Spinal cord (tissue), 9 donors: ENCODE measurements at regions not wholly inside any gene's neighbourhood (a gene's known extent, or its start where the extent isn't known, plus 50 kb on each side); places are given as distances from the start of the nearest gene placed in this dataset.
"Not testable (repeated sequence)": the region's sequence is repeated elsewhere in the genome, so short reads cannot be mapped to it uniquely, and the experiment has no call there.

Experiments used
- DNase-seq, 6 donors: peaks; one replicate each; pipeline versions ENCODE4 v3.0.0 to v3.0.0-alpha.2; 2013 to 2015; ENCODE audit warnings: low spot score in 6 of 6, low read depth in 4 of 6
- H3K27ac ChIP-seq: one replicate; pipeline ENCODE4 v1.5.1; 2013; ENCODE audit warnings: low read depth, low read length, control low read depth
- H3K27me3 ChIP-seq: one replicate; pipeline ENCODE4 v1.6.1; 2013; ENCODE audit warnings: low read length; ENCODE audit not compliant: control insufficient read depth, insufficient read depth
- H3K36me3 ChIP-seq: one replicate; pipeline ENCODE4 v1.6.1; 2013; ENCODE audit warnings: low read length; ENCODE audit not compliant: control insufficient read depth, insufficient read depth
- H3K4me1 ChIP-seq: one replicate; pipeline ENCODE4 v1.6.1; 2013; ENCODE audit warnings: low read length; ENCODE audit not compliant: control insufficient read depth, insufficient read depth
- H3K4me3 ChIP-seq: one replicate; pipeline ENCODE4 v1.5.1; 2013; ENCODE audit warnings: low read depth, low read length, control low read depth
- H3K9me3 ChIP-seq: one replicate; pipeline ENCODE4 v1.6.1; 2013; ENCODE audit warnings: low read length; ENCODE audit not compliant: control insufficient read depth, insufficient read depth
- WGBS: methylation state at CpG from one replicate; pipeline ENCODE4 v1.1.5; 2013; ENCODE audit warnings: missing lambda C conversion rate; ENCODE audit not compliant: insufficient coverage; 5-methylcytosine and 5-hydroxymethylcytosine counted together
- donor health status: healthy.

- Histone ChIP-seq H3K4me1 (peaks cover 22% of the 10 kb centered on the region), H3K36me3 (no peaks in the 10 kb centered on the region), H3K27ac (no peak overlapping the region), H3K27me3 (no peaks in the 10 kb centered on the region), H3K4me3 (no peak overlapping the region), H3K9me3 (no peaks in the 10 kb centered on the region)
- DNase-seq: no peak
- 97% methylated on average over 44 of the region's 46 CpGs for WGBS
Measured at GRCh38 chr9:78441822-78442431, 145.0 kb downstream of the PSAT1 start.

- H3K9me3 ChIP-seq, H3K27ac ChIP-seq, H3K36me3 ChIP-seq, H3K27me3 ChIP-seq, H3K4me3 ChIP-seq, DNase-seq: not testable (repeated sequence)
- H3K4me1 ChIP-seq: peaks cover 22% of the 10 kb centered on the region
- 98% methylated on average over 4 of the region's 7 CpGs for WGBS
Measured at GRCh38 chr9:78442577-78442976, 145.7 kb downstream of the PSAT1 start.

DNA sequence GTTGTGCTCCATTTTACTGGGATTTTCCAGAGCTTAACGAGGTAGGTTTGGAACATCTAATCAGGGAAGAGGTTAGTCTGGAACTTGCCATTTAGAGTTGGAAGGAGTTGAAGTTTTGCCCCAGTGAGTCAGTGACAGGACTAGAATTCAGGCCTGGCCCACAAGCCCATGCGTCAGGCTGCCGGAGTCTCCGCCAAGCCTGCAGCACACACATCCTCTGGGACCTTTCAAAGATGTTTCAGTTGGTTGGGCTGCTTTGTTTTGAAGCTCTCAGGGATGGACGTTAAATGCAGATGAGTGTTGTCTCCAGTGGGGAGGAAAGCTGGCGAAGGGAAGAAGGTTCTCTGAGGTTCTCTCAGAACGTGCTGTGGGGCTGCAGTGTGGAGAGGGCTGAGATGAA is 147.0 kb downstream of the PSAT1 start:
- Histone ChIP-seq H3K9me3 (no peaks in the 10 kb centered on the region), H3K36me3 (no peaks in the 10 kb centered on the region), H3K4me3 (no peak overlapping the region), H3K27ac (no peak overlapping the region), H3K4me1 (peaks cover 19% of the 10 kb centered on the region), H3K27me3 (no peaks in the 10 kb centered on the region)
- DNase-seq: peak in 1 of 6 donors; percentile 9
- 66% methylated on average over 7 of the region's 7 CpGs for WGBS

GRCh38 chr9:78448960-78449673 is 152.2 kb downstream of the PSAT1 start:
- Histone ChIP-seq H3K4me1 (no peaks in the 10 kb centered on the region), H3K9me3 (no peaks in the 10 kb centered on the region), H3K4me3 (no peak overlapping the region), H3K27me3 (no peaks in the 10 kb centered on the region), H3K27ac (no peak overlapping the region), H3K36me3 (no peaks in the 10 kb centered on the region)
- peak in 1 of 6 donors; percentile 76 for DNase-seq
- 83% methylated on average over 4 of the region's 8 CpGs for WGBS

DNA sequence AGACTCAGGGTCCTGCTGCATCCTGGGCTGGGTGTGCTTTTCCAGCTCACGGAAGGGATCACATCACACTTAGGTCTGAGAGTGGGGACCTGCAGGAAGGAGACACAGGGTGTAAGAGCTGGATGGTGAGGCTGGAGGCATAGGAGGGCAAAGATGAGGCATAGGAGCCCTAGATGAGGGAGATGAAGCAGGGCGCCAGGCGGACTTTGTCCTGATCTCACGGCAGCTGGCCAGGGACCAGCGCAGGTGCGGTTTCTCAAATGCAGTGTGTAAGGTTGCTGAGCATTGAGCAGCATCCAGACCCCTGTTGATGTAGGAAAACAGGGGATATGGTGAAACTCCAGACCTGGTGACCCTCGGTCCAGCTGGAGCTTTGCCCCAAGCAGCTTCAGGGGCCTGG is 156.5 kb downstream of the PSAT1 start:
- Histone ChIP-seq H3K4me3 (no peak overlapping the region), H3K9me3 (no peaks in the 10 kb centered on the region), H3K36me3 (no peaks in the 10 kb centered on the region), H3K4me1 (no peaks in the 10 kb centered on the region), H3K27ac (no peak overlapping the region), H3K27me3 (no peaks in the 10 kb centered on the region)
- DNase-seq: no peak
- WGBS: 93% methylated on average over 7 of the region's 7 CpGs

DNA sequence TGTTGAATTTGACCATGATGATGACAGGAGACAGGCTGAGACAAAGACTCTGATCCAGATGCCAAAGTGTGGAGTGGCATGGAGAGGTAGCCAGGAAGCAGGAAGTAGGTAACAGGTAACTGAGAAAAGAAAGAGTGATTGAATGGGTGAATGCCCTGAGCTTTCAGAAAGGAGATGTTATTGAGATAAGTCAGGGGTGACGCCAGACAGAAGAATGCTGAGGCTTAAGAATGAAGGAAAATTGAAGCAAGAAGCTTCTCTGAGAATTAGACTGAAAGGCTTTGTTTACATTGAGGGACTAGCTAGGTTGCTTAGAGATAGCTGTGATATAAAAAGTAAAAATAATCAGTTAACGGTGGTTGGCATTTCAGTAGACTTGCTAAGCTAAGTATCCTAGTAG is 165.7 kb downstream of the PSAT1 start:
- Histone ChIP-seq H3K27me3 (no peaks in the 10 kb centered on the region), H3K9me3 (no peaks in the 10 kb centered on the region), H3K4me3 (no peak overlapping the region), H3K27ac (no peak overlapping the region), H3K4me1 (no peaks in the 10 kb centered on the region), H3K36me3 (no peaks in the 10 kb centered on the region)
- no peak for DNase-seq
- WGBS: 100% methylated on average over 1 of the region's 2 CpGs

- Histone ChIP-seq H3K4me3 (no peak overlapping the region), H3K4me1 (no peaks in the 10 kb centered on the region), H3K27me3 (no peaks in the 10 kb centered on the region), H3K27ac (no peak overlapping the region), H3K36me3 (no peaks in the 10 kb centered on the region), H3K9me3 (no peaks in the 10 kb centered on the region)
- 73% methylated on average over 2 of the region's 3 CpGs for WGBS
- DNase-seq: no peak
Measured at GRCh38 chr9:78463750-78464149, 166.8 kb downstream of the PSAT1 start.

- H3K27me3 ChIP-seq: no peaks in the 10 kb centered on the region
- H3K36me3 ChIP-seq: no peaks in the 10 kb centered on the region
- whole genome bisulfite sequencing: 81% methylated on average over 3 of the region's 7 CpGs
- peaks cover 1% of the 10 kb centered on the region for H3K9me3 ChIP-seq
- no peak for DNase-seq
- no peak overlapping the region for H3K4me3 ChIP-seq
- no peak overlapping the region for H3K27ac ChIP-seq
- no peaks in the 10 kb centered on the region for H3K4me1 ChIP-seq
Measured at GRCh38 chr9:78468231-78468630, 171.3 kb downstream of the PSAT1 start.

- peak in 1 of 6 donors; percentile 47 for DNase-seq
- no peaks in the 10 kb centered on the region for H3K27me3 ChIP-seq
- no peaks in the 10 kb centered on the region for H3K36me3 ChIP-seq
- no peaks in the 10 kb centered on the region for H3K4me1 ChIP-seq
- H3K27ac ChIP-seq: no peak overlapping the region
- H3K4me3 ChIP-seq: no peak overlapping the region
- no CpG with 5 or more reads among the region's 5 CpGs for WGBS
- H3K9me3 ChIP-seq: peaks cover 1% of the 10 kb centered on the region
Measured at GRCh38 chr9:78468974-78469576, 172.2 kb downstream of the PSAT1 start.

DNA sequence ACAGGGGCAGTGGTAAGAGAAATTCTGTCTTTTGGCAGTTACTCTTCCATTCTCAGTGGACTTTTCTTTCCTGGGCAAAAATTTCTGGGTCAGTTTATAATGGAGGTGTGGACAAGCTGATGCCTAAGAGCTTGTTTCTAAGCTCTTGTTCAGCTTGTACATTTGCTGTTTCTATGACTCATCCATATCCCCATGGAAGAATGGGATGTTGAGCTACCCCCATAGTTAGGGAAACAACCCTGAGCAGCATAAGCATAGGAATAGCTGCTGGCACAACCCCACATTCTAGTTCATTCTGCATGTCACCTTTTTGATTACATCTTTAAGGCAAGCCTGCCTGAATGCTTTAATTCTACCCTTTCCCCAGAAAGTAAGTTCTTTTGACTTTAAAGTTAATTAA is 173.3 kb downstream of the PSAT1 start:
- Histone ChIP-seq H3K27me3 (no peaks in the 10 kb centered on the region), H3K4me3 (no peak overlapping the region), H3K4me1 (no peaks in the 10 kb centered on the region), H3K27ac (no peak overlapping the region), H3K9me3 (peaks cover 1% of the 10 kb centered on the region), H3K36me3 (no peaks in the 10 kb centered on the region)
- no peak for DNase-seq
